ENCODE measurements at regions not wholly inside any gene's neighbourhood (a gene's known extent, or its start where the extent isn't known, plus 50 kb on each side); places are given as distances from the start of the nearest gene placed in this dataset.
"Not testable (repeated sequence)": the region's sequence is repeated elsewhere in the genome, so short reads cannot be mapped to it uniquely, and the experiment has no call there.

DNA sequence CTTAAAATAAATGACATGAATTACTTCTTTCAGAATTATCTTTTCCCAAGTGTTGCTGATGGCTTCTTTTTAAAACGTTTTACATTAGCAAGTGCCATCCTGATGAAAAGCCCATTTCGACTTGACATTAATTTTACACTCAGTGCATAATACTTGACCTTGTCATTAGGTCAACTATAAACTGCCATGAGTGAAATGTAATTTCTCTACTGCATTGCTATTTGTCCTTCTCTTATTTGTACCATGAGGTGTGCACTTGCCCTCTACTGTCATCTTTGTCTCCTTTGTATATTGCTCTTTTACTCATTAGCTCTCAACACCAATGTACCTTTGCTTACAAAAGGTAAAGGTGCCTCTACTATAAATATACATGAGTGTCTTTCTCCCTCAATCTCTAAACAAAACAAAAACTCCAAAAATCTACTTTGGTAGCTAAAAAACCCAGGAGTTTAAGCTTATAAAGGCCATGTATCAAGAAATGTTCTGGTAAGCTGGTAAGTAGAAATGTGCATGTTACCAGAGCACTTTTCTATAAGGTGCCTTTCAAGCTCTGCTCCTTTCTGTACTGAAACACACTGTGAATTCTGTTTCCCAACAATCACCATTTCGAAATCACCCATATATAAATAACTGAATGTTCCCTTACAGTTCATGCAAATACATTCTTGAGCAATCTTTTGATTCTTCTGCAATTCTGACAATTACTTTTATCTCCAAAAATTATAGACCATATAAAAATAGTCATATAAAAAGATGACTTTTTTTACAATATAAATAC lies 351.4 kb downstream of the SLITRK5 start:
- H3K9me3 Mint-ChIP-seq, result peaks cover 10% of the 10 kb centered on the region
- no peaks in the 10 kb centered on the region for H3K27me3 Mint-ChIP-seq
- no peak for DNase-seq (ENCODE audit: low spot score)
- H3K36me3 Mint-ChIP-seq, result peaks cover 13% of the 10 kb centered on the region
- ATAC-seq, result no peak
- H3K27ac Mint-ChIP-seq, result peak overlapping the region; percentile 19 to 71
- H3K4me1 Mint-ChIP-seq (ENCODE audit: low read depth in 2 of 2), result peaks cover 4 to 7% of the 10 kb centered on the region in 2 donors
- no peak overlapping the region for H3K4me3 Mint-ChIP-seq

DNA sequence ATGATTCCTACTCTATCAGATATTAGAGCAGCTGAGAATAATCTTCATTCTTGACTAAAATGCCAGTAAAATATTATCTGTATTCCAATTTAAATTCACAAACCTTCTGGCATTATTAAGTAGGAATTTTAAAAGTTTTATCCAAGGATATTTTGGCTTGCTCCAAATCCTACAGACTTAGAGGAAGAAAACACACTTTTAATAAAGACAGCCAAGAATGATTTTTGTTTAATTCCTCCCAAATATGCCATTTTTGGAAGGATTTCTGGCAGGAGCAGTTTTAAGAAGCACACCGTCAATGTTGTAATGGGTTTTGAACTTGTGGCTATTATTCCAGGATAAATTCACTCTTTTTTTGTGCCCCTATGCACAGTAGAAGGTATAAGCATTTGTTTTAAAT lies 355.1 kb downstream of the SLITRK5 start:
- H3K27me3 Mint-ChIP-seq, result no peaks in the 10 kb centered on the region
- H3K4me1 Mint-ChIP-seq (ENCODE audit: low read depth in 2 of 2), result peaks cover 4 to 7% of the 10 kb centered on the region in 2 donors
- H3K4me3 Mint-ChIP-seq, result no peak overlapping the region
- ATAC-seq, result no peak
- no peak for DNase-seq (ENCODE audit: low spot score)
- peaks cover 5% of the 10 kb centered on the region for H3K9me3 Mint-ChIP-seq
- H3K27ac Mint-ChIP-seq, result no peak overlapping the region
- H3K36me3 Mint-ChIP-seq, result peaks cover 7% of the 10 kb centered on the region

DNA sequence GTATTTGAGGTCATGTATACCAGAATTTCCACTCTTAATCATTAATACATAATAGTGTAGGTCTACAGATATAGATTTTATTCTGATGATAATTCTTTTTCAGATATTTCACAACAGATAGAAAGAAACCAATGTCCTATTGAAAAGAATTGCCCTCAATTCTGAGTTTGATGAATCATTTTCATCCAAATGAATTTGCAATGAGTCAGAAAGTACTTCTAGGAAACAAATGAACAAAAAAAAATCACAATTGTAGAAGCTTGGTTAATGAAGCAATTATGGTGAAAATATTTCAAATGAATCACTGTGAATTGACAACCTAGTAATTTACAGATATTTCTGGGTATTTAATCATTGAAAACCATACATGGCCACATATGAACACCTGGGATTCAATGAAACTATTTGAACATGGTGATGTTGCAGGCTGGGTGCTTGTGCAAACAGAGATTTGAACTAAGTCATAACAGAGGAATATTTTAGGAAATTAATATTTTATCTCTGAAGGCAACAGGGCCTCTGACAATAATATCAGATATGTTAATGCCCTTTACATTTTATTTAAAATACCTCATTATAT lies 360.9 kb downstream of the SLITRK5 start:
- Mint-ChIP-seq H3K4me1 (ENCODE audit: low read depth in 2 of 2) (no peaks in the 10 kb centered on the region), H3K9me3 (no peaks in the 10 kb centered on the region), H3K36me3 (no peaks in the 10 kb centered on the region), H3K27me3 (no peaks in the 10 kb centered on the region), H3K4me3 (no peak overlapping the region), H3K27ac (no peak overlapping the region)
- no peak for DNase-seq (ENCODE audit: low spot score)
- ATAC-seq, result peak in 1 of 2 donors; percentile 50

DNA sequence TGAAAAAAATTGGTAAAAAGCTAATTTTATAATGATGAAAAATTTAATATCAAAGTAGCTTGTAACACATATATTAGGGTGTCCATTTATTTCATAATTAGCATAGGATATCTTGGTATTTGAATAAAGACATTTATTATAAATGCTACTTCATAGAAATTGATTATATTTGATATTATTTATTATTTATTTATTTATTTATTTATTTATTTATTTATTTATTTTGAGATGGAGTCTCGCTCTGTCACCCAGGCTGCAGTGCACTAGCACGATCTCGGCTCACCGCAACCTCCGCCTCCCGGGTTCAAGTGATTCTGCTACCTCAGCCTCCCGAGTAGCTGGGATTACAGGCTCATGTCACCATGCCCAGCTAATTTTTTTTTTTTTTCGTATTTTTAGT lies 365.0 kb downstream of the SLITRK5 start:
- ATAC-seq; H3K27me3 Mint-ChIP-seq; H3K27ac Mint-ChIP-seq; DNase-seq (ENCODE audit: low spot score); H3K4me3 Mint-ChIP-seq; H3K36me3 Mint-ChIP-seq; H3K9me3 Mint-ChIP-seq; H3K4me1 Mint-ChIP-seq (ENCODE audit: low read depth in 2 of 2): not testable (repeated sequence)

DNA sequence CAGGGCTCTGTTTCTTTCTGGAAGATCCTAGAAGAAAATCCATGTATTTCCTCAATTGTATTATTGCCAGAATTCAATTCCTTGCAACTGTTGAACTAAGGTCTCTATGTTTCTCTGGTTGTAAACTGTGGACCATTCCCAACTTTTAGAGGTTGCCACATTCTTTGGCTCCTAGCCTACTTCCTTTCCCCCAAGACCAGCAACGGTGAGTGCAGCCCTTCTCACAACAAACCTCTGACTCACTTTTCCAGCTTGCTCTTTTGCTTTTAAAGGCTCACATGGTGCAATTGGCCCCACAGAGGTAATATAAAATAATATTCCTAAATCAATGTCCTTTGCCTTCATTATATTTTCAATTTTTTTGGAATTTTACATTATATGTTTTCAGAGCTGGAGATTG lies 371.3 kb downstream of the SLITRK5 start:
- peaks cover 6% of the 10 kb centered on the region for H3K36me3 Mint-ChIP-seq
- no peak for ATAC-seq
- peaks cover 3% of the 10 kb centered on the region for H3K9me3 Mint-ChIP-seq
- no peak overlapping the region for H3K27ac Mint-ChIP-seq
- DNase-seq (ENCODE audit: low spot score), result no peak
- H3K27me3 Mint-ChIP-seq, result no peaks in the 10 kb centered on the region
- H3K4me3 Mint-ChIP-seq, result no peak overlapping the region
- no peaks in the 10 kb centered on the region for H3K4me1 Mint-ChIP-seq (ENCODE audit: low read depth in 2 of 2)

DNA sequence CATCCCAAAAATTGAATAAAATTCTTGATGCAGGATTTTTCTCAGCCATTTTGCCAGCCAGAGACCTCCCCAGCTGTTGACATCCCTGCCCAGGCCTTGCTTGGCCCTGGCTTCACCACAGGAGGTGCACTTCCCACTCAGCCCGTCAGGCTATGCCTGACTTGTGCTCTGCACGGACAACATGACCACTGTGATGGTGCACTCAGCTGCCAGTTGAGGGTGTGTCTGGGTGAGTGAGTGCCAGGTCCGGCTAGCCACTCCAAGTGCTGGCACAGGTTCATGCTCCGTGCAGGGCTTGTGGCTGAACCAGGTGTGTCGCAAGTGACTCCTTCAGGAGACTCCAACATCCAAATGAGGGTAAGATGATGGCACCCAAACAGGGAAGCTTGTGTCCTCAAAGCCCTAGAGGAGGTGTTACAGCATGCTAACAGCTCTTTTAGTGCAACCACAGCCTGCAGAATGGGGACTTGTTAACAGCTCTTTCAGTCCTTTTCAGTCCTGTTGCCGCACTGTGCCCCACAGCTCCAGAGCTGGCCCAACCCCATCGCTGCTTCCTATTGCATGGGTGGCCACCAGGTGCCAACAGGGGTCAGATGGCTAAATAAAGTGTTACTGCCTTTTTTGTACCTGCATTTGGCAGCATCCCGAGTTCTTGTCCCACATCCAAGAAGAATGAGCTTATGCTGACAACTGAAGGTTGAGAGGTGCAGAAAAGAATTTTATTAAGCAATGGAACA lies 380.7 kb downstream of the SLITRK5 start:
- no peak for ATAC-seq
- no peaks in the 10 kb centered on the region for H3K4me1 Mint-ChIP-seq (ENCODE audit: low read depth in 2 of 2)
- H3K27ac Mint-ChIP-seq, result no peak overlapping the region
- H3K4me3 Mint-ChIP-seq, result no peak overlapping the region
- peaks cover 5% of the 10 kb centered on the region for H3K36me3 Mint-ChIP-seq
- H3K27me3 Mint-ChIP-seq, result no peaks in the 10 kb centered on the region
- DNase-seq (ENCODE audit: low spot score), result peak; percentile 58
- peaks cover 11% of the 10 kb centered on the region for H3K9me3 Mint-ChIP-seq

DNA sequence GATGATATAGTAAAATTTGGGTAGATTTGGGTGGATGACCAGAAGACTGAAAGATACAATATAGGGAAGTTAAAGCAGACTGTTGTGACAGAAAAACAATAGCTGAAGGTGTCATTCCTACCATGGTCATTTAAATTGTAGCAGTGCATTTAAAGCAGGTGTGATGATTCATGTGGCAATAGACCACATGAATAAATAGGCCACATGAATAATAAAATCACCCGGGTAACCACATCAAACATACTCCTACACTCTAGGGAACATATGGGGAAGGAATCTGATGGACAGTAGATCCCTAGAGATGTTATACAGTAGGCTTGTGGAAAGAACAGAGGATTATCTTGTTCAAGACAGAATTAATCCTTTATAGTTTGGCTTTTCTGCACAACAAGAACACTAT lies 392.6 kb downstream of the SLITRK5 start:
- Mint-ChIP-seq H3K9me3 (peaks cover 6% of the 10 kb centered on the region), H3K27ac (no peak overlapping the region), H3K27me3 (no peaks in the 10 kb centered on the region), H3K4me1 (ENCODE audit: low read depth in 2 of 2) (no peaks in the 10 kb centered on the region), H3K36me3 (peaks cover 9% of the 10 kb centered on the region), H3K4me3 (no peak overlapping the region)
- ATAC-seq (no peak), DNase-seq (ENCODE audit: low spot score) (no peak)

DNA sequence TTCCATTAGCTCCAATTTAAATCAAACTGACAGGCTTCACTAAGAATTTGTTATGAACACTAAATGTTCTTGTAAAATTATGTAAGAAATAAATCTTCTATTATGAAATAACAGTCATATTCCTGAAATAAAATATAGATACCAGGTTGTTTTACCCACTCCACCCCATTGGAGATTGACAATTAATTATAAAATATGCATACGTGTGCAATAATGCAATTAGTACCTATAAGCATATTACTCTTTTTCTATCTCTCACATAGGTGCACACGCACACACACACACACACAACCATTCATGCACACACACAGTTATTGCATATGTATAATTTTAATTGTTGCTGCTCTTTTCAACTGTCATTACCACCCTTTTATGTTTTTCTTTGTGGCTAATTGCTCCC lies 395.7 kb downstream of the SLITRK5 start:
- Mint-ChIP-seq H3K27ac (no peak overlapping the region), H3K4me1 (ENCODE audit: low read depth in 2 of 2) (peaks cover 0 to 4% of the 10 kb centered on the region in 2 donors), H3K4me3 (no peak overlapping the region), H3K27me3 (no peaks in the 10 kb centered on the region), H3K36me3 (peaks cover 6% of the 10 kb centered on the region), H3K9me3 (peaks cover 8% of the 10 kb centered on the region)
- no peak for DNase-seq (ENCODE audit: low spot score)
- no peak for ATAC-seq

DNA sequence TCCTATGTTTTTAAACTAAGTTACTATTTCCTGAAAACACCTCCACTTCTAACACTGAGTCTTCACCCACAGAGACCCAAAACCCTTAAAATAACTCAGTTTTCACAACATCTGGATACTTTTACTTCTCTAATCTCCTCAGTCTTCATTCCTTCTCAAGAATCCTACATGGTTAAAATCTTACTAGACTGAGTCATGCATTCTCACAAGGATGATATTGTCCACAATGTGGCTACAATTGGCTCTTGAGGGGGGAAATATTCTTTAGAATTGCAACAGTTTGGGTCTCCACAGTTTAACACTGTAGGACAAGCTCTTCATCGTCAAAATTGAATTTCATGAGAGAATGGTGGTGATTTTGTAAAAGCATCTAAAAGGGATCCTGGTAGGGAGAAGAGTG lies 397.1 kb downstream of the SLITRK5 start:
- Mint-ChIP-seq H3K27ac (no peak overlapping the region), H3K36me3 (no peaks in the 10 kb centered on the region), H3K27me3 (no peaks in the 10 kb centered on the region), H3K4me1 (ENCODE audit: low read depth in 2 of 2) (peaks cover 0 to 4% of the 10 kb centered on the region in 2 donors), H3K9me3 (peaks cover 8% of the 10 kb centered on the region), H3K4me3 (no peak overlapping the region)
- no peak for DNase-seq (ENCODE audit: low spot score)
- ATAC-seq, result no peak

DNA sequence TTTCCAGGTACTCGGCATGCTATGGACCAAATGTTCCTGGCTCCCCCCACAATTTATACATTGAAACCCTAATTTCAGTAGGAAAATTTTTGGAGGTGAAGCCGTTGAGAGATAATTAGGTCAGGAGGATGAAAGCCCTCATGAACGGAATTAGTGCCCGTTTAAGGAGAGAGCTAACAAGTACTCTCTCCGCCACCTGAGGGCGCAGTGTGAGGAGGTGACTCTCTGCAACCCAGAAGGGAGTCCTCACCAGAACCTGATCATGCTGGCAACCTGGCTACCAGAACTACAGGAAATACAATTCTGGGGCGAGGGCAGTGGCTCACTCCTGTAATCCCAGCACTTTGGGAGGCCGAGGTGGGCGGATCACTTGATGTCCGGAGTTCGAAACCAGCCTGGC lies 397.8 kb downstream of the SLITRK5 start:
- H3K9me3 Mint-ChIP-seq, result peaks cover 8% of the 10 kb centered on the region
- H3K27me3 Mint-ChIP-seq, result no peaks in the 10 kb centered on the region
- H3K27ac Mint-ChIP-seq, result no peak overlapping the region
- H3K4me1 Mint-ChIP-seq (ENCODE audit: low read depth in 2 of 2), result peaks cover 0 to 4% of the 10 kb centered on the region in 2 donors
- H3K36me3 Mint-ChIP-seq, result no peaks in the 10 kb centered on the region
- H3K4me3 Mint-ChIP-seq, result no peak overlapping the region
- ATAC-seq (no peak), DNase-seq (ENCODE audit: low spot score) (no peak)

DNA sequence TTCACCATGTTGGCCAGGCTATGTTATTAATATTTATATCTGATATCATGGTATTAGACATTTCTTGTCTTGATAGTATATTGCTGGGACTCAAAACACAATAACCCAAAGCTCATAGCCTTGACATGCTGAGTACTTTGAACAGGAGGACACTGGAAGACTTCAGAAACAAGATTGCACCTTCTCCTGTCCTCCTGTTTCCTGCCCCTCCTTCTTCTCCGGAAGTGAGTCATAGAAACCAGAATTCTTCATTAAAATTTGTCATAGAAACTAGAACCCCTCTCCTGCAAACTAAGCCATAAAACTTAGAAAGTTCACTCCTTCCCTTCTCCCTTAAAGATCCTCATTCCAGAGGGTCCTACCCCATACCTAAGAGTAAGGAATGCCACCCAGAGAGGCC lies 400.2 kb downstream of the SLITRK5 start:
- Mint-ChIP-seq H3K4me3 (no peak overlapping the region), H3K27me3 (no peaks in the 10 kb centered on the region), H3K36me3 (no peaks in the 10 kb centered on the region)

DNA sequence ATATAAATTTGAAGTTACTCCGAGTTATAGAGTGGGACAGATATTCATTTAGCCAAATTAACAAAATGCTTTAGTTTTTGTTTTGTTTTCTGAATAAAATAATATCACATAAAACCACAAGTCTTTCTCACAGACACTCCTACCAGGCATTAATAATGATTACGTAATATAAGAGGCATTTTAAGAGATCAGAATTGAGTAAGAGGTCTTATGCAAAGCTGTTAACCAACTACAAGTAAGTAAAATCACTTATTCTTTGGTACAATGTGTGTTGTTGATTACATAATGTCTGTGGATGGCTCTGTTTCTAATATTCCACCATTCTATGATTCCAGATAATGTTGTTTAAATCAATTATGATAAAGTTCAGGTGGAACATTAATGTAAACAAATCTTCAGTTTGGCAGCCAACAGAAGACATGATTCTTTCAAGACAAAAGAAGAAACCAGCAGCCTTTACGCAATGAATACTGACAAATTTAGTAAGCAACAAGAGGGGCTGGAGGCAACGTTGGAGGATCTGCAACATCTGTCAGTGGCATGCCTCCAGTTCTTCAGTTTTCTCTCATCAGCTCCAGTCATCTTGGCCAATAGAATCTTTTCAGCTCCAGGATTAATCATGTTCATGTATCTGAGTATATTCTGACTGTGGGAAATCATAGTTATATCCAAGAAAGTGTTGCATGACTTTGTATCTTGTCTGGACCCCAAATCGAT lies 403.8 kb downstream of the SLITRK5 start:
- Mint-ChIP-seq H3K27ac (no peak overlapping the region), H3K4me1 (ENCODE audit: low read depth in 2 of 2) (peaks cover 0 to 4% of the 10 kb centered on the region in 2 donors), H3K27me3 (no peaks in the 10 kb centered on the region), H3K4me3 (no peak overlapping the region), H3K36me3 (no peaks in the 10 kb centered on the region), H3K9me3 (peaks cover 3% of the 10 kb centered on the region)
- no peak for ATAC-seq
- DNase-seq (ENCODE audit: low spot score), result no peak

More for the DNA sequence above, 400.2 kb downstream of the SLITRK5 start:
- no peak for ATAC-seq
- peaks cover 3% of the 10 kb centered on the region for H3K9me3 Mint-ChIP-seq
- no peak for DNase-seq (ENCODE audit: low spot score)
- H3K4me1 Mint-ChIP-seq (ENCODE audit: low read depth in 2 of 2), result peaks cover 0 to 4% of the 10 kb centered on the region in 2 donors
- no peak overlapping the region for H3K27ac Mint-ChIP-seq

DNA sequence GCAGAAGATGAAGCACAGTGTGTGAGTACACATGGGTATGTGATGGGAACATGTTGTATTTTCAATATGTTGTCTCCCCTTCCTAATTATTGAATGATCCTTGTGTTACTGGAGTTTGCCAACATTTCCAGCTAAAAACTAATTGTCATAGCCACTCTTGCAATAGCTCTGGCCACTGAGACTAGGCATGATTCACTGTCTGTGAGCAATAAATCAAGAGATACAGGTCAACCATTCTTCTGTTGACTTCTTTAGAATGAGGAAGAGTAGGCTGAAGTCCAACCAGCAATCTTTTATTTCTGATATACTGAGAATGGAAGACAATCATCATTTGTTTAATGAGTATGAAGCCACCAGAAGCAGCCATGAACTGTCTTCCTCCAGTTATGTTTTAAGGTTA lies 413.9 kb downstream of the SLITRK5 start:
- no peak overlapping the region for H3K27ac Mint-ChIP-seq
- H3K36me3 Mint-ChIP-seq, result no peaks in the 10 kb centered on the region
- DNase-seq (ENCODE audit: low spot score) (no peak), ATAC-seq (no peak)
- peaks cover 12 to 14% of the 10 kb centered on the region in 2 donors for H3K4me1 Mint-ChIP-seq (ENCODE audit: low read depth in 2 of 2)
- peaks cover 4% of the 10 kb centered on the region for H3K9me3 Mint-ChIP-seq
- no peaks in the 10 kb centered on the region for H3K27me3 Mint-ChIP-seq
- no peak overlapping the region for H3K4me3 Mint-ChIP-seq

DNA sequence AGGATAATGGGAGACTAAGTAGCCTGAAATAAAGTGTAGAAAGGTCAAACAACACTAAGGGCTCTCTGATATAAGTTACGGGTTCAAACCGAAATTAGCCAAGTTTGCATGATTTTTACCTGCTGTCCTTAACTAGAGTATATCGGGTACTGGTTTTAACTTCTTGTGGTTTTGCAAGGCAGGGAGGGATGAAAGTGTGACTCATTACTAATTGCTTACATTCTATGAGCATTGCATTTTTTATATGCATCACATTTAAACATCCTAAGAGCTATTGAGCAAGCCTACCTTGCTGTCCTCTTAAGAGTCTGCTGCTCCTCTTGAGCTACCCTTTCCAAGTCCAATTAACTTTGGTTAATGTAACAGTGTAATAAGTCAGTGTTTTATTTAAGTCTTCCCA lies 415.4 kb downstream of the SLITRK5 start:
- no peak for ATAC-seq
- H3K27ac Mint-ChIP-seq, result no peak overlapping the region

More for the DNA sequence above, 415.4 kb downstream of the SLITRK5 start:
- Mint-ChIP-seq H3K27me3 (no peaks in the 10 kb centered on the region), H3K4me1 (ENCODE audit: low read depth in 2 of 2) (peaks cover 24 to 29% of the 10 kb centered on the region in 2 donors), H3K9me3 (peaks cover 6% of the 10 kb centered on the region), H3K36me3 (no peaks in the 10 kb centered on the region), H3K4me3 (no peak overlapping the region)
- no peak for DNase-seq (ENCODE audit: low spot score)

Measured in natural killer cell treated with Interleukin-12 subunit alpha and Interleukin-12 subunit beta and Interleukin-15 and Interleukin-18, amount 100 ng/mL, for 72 hours (primary cell).